Neural progenitor cell (in vitro differentiated cells): ENCODE measurements at regions not wholly inside any gene's neighbourhood (a gene's known extent, or its start where the extent isn't known, plus 50 kb on each side); places are given as distances from the start of the nearest gene placed in this dataset.

Experiments
- CTCF ChIP-seq: fragments of 200-600 bp; sonication (generic); IDR thresholded peaks from 2 replicates; pipeline ENCODE4 v1.5.1; 2017; ENCODE audit warnings: antibody characterized with exemption, mild to moderate bottlenecking
- EZH2 ChIP-seq: fragments of 200-600 bp; sonication (generic); IDR thresholded peaks from 2 replicates; pipeline ENCODE4 v1.6.1; 2017; ENCODE audit warnings: antibody characterized with exemption, mild to moderate bottlenecking, moderate library complexity
- EZH2phosphoT487 ChIP-seq: fragments of 200-600 bp; sonication (generic); IDR thresholded peaks from 2 replicates; pipeline ENCODE4 v1.6.1; 2017; ENCODE audit warnings: antibody characterized with exemption

- TF ChIP-seq CTCF (no peak), EZH2 (no peak), EZH2phosphoT487 (no peak)
These were observed 243.8 kb upstream of the ADAMTS16 start for GRCh38 chr5:4896328-4896727.
